HG03045 (cell line): ENCODE measurements at regions not wholly inside any gene's neighbourhood (a gene's known extent, or its start where the extent isn't known, plus 50 kb on each side); places are given as distances from the start of the nearest gene placed in this dataset.
"Not testable (repeated sequence)": the region's sequence is repeated elsewhere in the genome, so short reads cannot be mapped to it uniquely, and the experiment has no call there.

ENCODE experiments used
- ATAC-seq: cut with Tn5 transposase; IDR thresholded peaks from one replicate; pipeline ENCODE4 v1.9.1; 2021; ENCODE audit warnings: mild to moderate bottlenecking, moderate library complexity; ENCODE audit not compliant: unreplicated experiment

GRCh38 chr6:82507112-82507511, 143.5 kb downstream of the TPBG start:
- ATAC-seq: peak; percentile 49

- no peak for ATAC-seq
These were observed 147.9 kb downstream of the TPBG start for GRCh38 chr6:82511546-82511945.

- not testable (repeated sequence) for ATAC-seq
These were observed 154.3 kb downstream of the TPBG start for GRCh38 chr6:82517896-82518295.

GRCh38 chr6:82521369-82521768, 157.8 kb downstream of the TPBG start:
- ATAC-seq: no peak

GRCh38 chr6:82521861-82522260, 158.2 kb downstream of the TPBG start:
- ATAC-seq: no peak

- ATAC-seq: no peak
These were observed 160.4 kb downstream of the TPBG start for GRCh38 chr6:82524031-82524430.

- no peak for ATAC-seq
These were observed 162.3 kb downstream of the TPBG start for GRCh38 chr6:82525775-82526495.

- not testable (repeated sequence) for ATAC-seq
These were observed 166.4 kb downstream of the TPBG start for GRCh38 chr6:82529960-82530460.

- no peak for ATAC-seq
These were observed 171.3 kb downstream of the TPBG start for GRCh38 chr6:82534876-82535275.

GRCh38 chr6:82549480-82549879, 185.9 kb downstream of the TPBG start:
- not testable (repeated sequence) for ATAC-seq

- ATAC-seq: not testable (repeated sequence)
These were observed 187.7 kb downstream of the TPBG start for GRCh38 chr6:82551311-82551710.

- ATAC-seq: no peak
These were observed 188.2 kb downstream of the TPBG start for GRCh38 chr6:82551831-82552230.

- ATAC-seq: no peak
These were observed 190.4 kb downstream of the TPBG start for GRCh38 chr6:82553863-82554531.

GRCh38 chr6:82554666-82555065, 191.0 kb downstream of the TPBG start:
- no peak for ATAC-seq

- no peak for ATAC-seq
These were observed 192.2 kb downstream of the TPBG start for GRCh38 chr6:82555801-82556200.

GRCh38 chr6:82558531-82558930, 194.9 kb downstream of the TPBG start:
- not testable (repeated sequence) for ATAC-seq

GRCh38 chr6:82567621-82568020, 204.0 kb downstream of the TPBG start:
- ATAC-seq: no peak

- peak; percentile 90 for ATAC-seq
These were observed 204.8 kb downstream of the TPBG start for GRCh38 chr6:82568290-82568993.

GRCh38 chr6:82569022-82569421, 205.4 kb downstream of the TPBG start:
- ATAC-seq: no peak

- ATAC-seq: no peak
These were observed 206.5 kb downstream of the TPBG start for GRCh38 chr6:82570083-82570482.

- ATAC-seq: no peak
These were observed 207.8 kb downstream of the TPBG start for GRCh38 chr6:82571455-82571854.
